Spleen (tissue), 7 donors: ENCODE measurements at regions not wholly inside any gene's neighbourhood (a gene's known extent, or its start where the extent isn't known, plus 50 kb on each side); places are given as distances from the start of the nearest gene placed in this dataset.

ENCODE experiments used
- POLR2A ChIP-seq, 3 donors: fragments of 450-650 bp; IDR thresholded peaks; one replicate each; pipeline ENCODE4 v1.5.1; 2017; ENCODE audit warnings: antibody characterized with exemption in 3 of 3, mild to moderate bottlenecking in 1 of 3
- POLR2AphosphoS5 ChIP-seq, 3 donors: sonication (generic); formaldehyde crosslinking; IDR thresholded peaks; one replicate each; pipeline ENCODE4 v1.5.1; 2017; ENCODE audit warnings: antibody characterized with exemption in 3 of 3
- TF ChIP-seq, protein P1 (sequence below), 11 experiments: fragments of 200-600 bp in 7 of 11; fragments of 450-650 bp in 4 of 11; sonication (generic) in 4 of 11; IDR thresholded peaks in 8 of 11; conservative IDR thresholded peaks in 3 of 11; 1 replicate in 7 of 11; 2 replicates in 4 of 11; pipeline versions ENCODE4 v1.4.0 to v1.8.0; 2016 to 2021; ENCODE audit warnings: antibody characterized with exemption in 11 of 11, inconsistent platforms in 4 of 11, mild to moderate bottlenecking in 1 of 11
- donor health status: DM: no; HTN: no; CAD: no; lungs with moderate emphysema.
- donor health status: DM: no; HTN: no; CAD: no.
- donor health status: DM: no; HTN: no; CAD: no.

DNA sequence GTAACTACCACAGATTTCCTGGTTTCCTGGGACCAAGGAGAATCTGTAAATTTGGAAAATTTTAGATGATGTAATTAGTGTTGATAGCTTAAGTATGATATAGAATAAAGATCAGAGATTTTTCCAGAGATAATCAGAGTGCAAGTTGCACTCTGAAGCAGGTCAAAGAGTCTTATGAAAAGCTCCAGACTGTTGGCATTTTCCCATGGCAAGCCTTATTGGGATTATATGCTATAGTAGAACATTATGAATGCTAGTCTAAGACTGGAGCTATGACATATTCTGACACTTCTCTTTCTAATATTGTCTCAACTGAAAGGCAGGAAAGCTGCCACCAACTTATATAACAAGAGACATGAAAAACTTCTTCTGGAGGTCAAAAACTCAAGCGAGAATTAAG is 1638.3 kb upstream of the LRRTM1 start:
- TF ChIP-seq, protein P1, sequence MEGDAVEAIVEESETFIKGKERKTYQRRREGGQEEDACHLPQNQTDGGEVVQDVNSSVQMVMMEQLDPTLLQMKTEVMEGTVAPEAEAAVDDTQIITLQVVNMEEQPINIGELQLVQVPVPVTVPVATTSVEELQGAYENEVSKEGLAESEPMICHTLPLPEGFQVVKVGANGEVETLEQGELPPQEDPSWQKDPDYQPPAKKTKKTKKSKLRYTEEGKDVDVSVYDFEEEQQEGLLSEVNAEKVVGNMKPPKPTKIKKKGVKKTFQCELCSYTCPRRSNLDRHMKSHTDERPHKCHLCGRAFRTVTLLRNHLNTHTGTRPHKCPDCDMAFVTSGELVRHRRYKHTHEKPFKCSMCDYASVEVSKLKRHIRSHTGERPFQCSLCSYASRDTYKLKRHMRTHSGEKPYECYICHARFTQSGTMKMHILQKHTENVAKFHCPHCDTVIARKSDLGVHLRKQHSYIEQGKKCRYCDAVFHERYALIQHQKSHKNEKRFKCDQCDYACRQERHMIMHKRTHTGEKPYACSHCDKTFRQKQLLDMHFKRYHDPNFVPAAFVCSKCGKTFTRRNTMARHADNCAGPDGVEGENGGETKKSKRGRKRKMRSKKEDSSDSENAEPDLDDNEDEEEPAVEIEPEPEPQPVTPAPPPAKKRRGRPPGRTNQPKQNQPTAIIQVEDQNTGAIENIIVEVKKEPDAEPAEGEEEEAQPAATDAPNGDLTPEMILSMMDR (IDR thresholded peaks at IDR 0.05 in 8 of 11, conservative IDR thresholded peaks at IDR 0.05 in 3 of 11): no peak
- TF ChIP-seq POLR2A (IDR thresholded peaks at IDR 0.05) (no peak), POLR2AphosphoS5 (IDR thresholded peaks at IDR 0.05) (no peak)
